Type B pancreatic cell (in vitro differentiated cells): ENCODE measurements at regions not wholly inside any gene's neighbourhood (a gene's known extent, or its start where the extent isn't known, plus 50 kb on each side); places are given as distances from the start of the nearest gene placed in this dataset.

ENCODE experiments used
- DNase-seq: peaks from one replicate; pipeline ENCODE4 v3.0.0; 2021; ENCODE audit warnings: mixed read lengths; ENCODE audit not compliant: unreplicated experiment; ENCODE audit errors: extremely low spot score
- H3K27ac Mint-ChIP-seq: 2 replicates; pipeline ENCODE4 v1.8.0; 2021; ENCODE audit warnings: mild to moderate bottlenecking, mixed read lengths
- H3K27me3 Mint-ChIP-seq: 2 replicates; pipeline ENCODE4 v1.8.0; 2021; ENCODE audit warnings: mixed read lengths
- H3K36me3 Mint-ChIP-seq: 2 replicates; pipeline ENCODE4 v1.8.0; 2021; ENCODE audit warnings: mixed read lengths
- H3K4me1 Mint-ChIP-seq: one replicate; pipeline ENCODE4 v1.8.0; 2021; ENCODE audit warnings: mixed read lengths; ENCODE audit not compliant: unreplicated experiment
- H3K4me3 Mint-ChIP-seq: 2 replicates; pipeline ENCODE4 v1.8.0; 2021; ENCODE audit warnings: mild to moderate bottlenecking, mixed read lengths
- H3K9me3 Mint-ChIP-seq: 2 replicates; pipeline ENCODE4 v1.8.0; 2021; ENCODE audit warnings: mixed read lengths
- CTCF ChIP-seq: fragments of 200-600 bp; sonication (generic); conservative IDR thresholded peaks from 2 replicates; pipeline ENCODE4 v1.5.0; 2021; ENCODE audit warnings: antibody characterized with exemption, mild to moderate bottlenecking

- H3K9me3 Mint-ChIP-seq = no peaks in the 10 kb centered on the region
- no peak for DNase-seq
- no peak for TF ChIP-seq CTCF
- peaks cover 27% of the 10 kb centered on the region for H3K4me1 Mint-ChIP-seq
- no peak overlapping the region for H3K4me3 Mint-ChIP-seq
- H3K27me3 Mint-ChIP-seq = peaks cover 14% of the 10 kb centered on the region
- no peaks in the 10 kb centered on the region for H3K36me3 Mint-ChIP-seq
- H3K27ac Mint-ChIP-seq = no peak overlapping the region
Measured at GRCh38 chr10:47169581-47169980, 130.4 kb upstream of the GDF10 start.

GRCh38 chr10:47173929-47174442 lies 126.0 kb upstream of the GDF10 start:
- H3K4me3 Mint-ChIP-seq = no peak overlapping the region
- peaks cover 23% of the 10 kb centered on the region for H3K4me1 Mint-ChIP-seq
- TF ChIP-seq CTCF = no peak
- no peak overlapping the region for H3K27ac Mint-ChIP-seq
- no peaks in the 10 kb centered on the region for H3K9me3 Mint-ChIP-seq
- peaks cover 33% of the 10 kb centered on the region for H3K27me3 Mint-ChIP-seq
- H3K36me3 Mint-ChIP-seq = no peaks in the 10 kb centered on the region
- no peak for DNase-seq

DNA sequence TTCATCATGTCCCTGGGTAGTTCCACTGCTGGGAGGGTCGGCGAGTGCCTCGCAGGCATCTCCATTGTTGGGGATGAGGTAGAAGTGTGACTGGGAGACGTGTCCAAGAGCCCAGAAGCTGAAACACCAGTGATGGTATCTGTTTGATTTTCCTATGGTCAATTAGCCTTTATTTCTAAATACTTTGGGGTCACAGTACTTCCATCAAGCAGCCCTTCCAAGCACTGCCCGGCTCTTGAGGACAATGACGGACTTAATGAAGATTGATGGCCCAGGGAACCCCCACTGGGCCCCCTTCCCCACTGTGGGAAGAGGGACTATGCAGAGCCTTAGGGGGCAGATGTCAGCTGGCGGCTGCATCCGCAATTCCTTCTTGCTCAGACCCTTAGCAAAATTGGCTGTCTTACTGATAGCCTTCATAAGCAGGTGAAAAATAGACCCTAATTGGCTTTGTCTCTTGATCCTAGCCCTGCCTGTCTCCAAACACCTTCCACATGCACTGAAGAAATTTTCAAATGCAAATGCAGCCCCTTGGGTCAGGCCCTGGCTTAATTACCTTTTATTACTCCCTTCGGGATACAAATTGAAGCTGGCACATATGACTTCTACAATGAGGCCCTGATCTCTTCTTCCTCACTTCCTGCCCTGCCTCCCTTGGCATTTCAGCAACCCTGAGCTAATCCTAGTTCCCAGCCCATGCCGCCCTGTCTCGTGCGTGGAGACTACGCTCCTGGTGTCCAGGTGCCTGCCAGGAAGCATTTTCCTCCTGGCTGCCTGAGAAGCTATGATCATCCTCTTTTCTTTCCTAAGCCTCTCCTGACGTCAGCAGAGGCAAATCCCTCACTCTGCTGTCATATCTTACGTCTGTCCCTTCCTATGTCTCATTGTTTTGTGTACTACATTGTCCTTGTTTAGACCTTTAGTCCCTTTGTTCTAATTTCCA lies 124.5 kb upstream of the GDF10 start:
- no peak for DNase-seq
- no peaks in the 10 kb centered on the region for H3K36me3 Mint-ChIP-seq
- no peak for TF ChIP-seq CTCF

GRCh38 chr10:47176206-47176902 lies 123.6 kb upstream of the GDF10 start:
- H3K36me3 Mint-ChIP-seq = no peaks in the 10 kb centered on the region
- H3K9me3 Mint-ChIP-seq = no peaks in the 10 kb centered on the region
- H3K4me1 Mint-ChIP-seq = peaks cover 26% of the 10 kb centered on the region
- no peak for TF ChIP-seq CTCF
- H3K4me3 Mint-ChIP-seq = no peak overlapping the region
- no peak overlapping the region for H3K27ac Mint-ChIP-seq
- H3K27me3 Mint-ChIP-seq = peaks cover 33% of the 10 kb centered on the region
- no peak for DNase-seq

More for the DNA sequence above, 124.5 kb upstream of the GDF10 start:
- Mint-ChIP-seq H3K27me3 (peaks cover 33% of the 10 kb centered on the region), H3K27ac (no peak overlapping the region), H3K9me3 (no peaks in the 10 kb centered on the region), H3K4me3 (no peak overlapping the region), H3K4me1 (peaks cover 23% of the 10 kb centered on the region)

- H3K9me3 Mint-ChIP-seq = no peaks in the 10 kb centered on the region
- no peak for DNase-seq
- H3K4me1 Mint-ChIP-seq = peaks cover 26% of the 10 kb centered on the region
- H3K27me3 Mint-ChIP-seq = peaks cover 33% of the 10 kb centered on the region
- H3K36me3 Mint-ChIP-seq = no peaks in the 10 kb centered on the region
- no peak overlapping the region for H3K4me3 Mint-ChIP-seq
- no peak overlapping the region for H3K27ac Mint-ChIP-seq
- TF ChIP-seq CTCF = no peak
Measured at GRCh38 chr10:47176903-47177868, 122.8 kb upstream of the GDF10 start.
